Vagina (tissue), 2 donors: ENCODE measurements at regions not wholly inside any gene's neighbourhood (a gene's known extent, or its start where the extent isn't known, plus 50 kb on each side); places are given as distances from the start of the nearest gene placed in this dataset.

Source experiments
- POLR2AphosphoS5 ChIP-seq, 2 donors: sonication (generic); formaldehyde crosslinking; IDR thresholded peaks; one replicate each; pipeline ENCODE4 v1.9.0; 2017; ENCODE audit warnings: antibody characterized with exemption in 2 of 2, mild to moderate bottlenecking in 2 of 2, low read depth in 1 of 2; ENCODE audit not compliant: insufficient read depth in 1 of 2
- TF ChIP-seq, protein P1 (sequence below), 3 experiments: fragments of 450-650 bp in 2 of 3; fragments of 200-600 bp in 1 of 3; sonication (generic) in 1 of 3; IDR thresholded peaks; one replicate each; pipeline ENCODE4 v1.5.1; 2017 to 2019; ENCODE audit warnings: antibody characterized with exemption in 3 of 3, mild to moderate bottlenecking in 2 of 3, moderate library complexity in 2 of 3

DNA sequence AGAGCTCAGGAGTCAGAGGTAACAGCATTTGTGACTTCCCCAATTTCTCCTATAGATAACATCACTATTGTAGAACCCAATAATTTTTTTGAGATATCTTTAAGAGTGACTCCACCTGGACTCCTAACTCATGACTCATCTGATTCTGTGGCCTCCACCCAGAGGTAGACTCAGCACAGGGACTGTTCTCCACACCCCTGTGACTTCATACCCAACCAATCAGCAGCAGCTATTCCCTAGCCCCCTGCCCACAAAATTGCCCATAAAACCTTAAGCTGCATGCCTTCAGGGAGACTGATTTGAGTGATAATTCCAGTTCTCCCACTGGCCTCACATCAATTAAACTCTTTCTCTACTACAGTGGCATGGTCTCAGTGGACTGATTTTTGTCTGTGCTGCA is 475.4 kb upstream of the FAT3 start:
- no peak for TF ChIP-seq POLR2AphosphoS5 (IDR thresholded peaks at IDR 0.05; ENCODE audit: insufficient read depth in 1 of 2, low read depth in 1 of 2)
- TF ChIP-seq, protein P1, sequence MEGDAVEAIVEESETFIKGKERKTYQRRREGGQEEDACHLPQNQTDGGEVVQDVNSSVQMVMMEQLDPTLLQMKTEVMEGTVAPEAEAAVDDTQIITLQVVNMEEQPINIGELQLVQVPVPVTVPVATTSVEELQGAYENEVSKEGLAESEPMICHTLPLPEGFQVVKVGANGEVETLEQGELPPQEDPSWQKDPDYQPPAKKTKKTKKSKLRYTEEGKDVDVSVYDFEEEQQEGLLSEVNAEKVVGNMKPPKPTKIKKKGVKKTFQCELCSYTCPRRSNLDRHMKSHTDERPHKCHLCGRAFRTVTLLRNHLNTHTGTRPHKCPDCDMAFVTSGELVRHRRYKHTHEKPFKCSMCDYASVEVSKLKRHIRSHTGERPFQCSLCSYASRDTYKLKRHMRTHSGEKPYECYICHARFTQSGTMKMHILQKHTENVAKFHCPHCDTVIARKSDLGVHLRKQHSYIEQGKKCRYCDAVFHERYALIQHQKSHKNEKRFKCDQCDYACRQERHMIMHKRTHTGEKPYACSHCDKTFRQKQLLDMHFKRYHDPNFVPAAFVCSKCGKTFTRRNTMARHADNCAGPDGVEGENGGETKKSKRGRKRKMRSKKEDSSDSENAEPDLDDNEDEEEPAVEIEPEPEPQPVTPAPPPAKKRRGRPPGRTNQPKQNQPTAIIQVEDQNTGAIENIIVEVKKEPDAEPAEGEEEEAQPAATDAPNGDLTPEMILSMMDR (IDR thresholded peaks at IDR 0.05), result no peak
